ENCODE measurements at regions not wholly inside any gene's neighbourhood (a gene's known extent, or its start where the extent isn't known, plus 50 kb on each side); places are given as distances from the start of the nearest gene placed in this dataset.

DNA sequence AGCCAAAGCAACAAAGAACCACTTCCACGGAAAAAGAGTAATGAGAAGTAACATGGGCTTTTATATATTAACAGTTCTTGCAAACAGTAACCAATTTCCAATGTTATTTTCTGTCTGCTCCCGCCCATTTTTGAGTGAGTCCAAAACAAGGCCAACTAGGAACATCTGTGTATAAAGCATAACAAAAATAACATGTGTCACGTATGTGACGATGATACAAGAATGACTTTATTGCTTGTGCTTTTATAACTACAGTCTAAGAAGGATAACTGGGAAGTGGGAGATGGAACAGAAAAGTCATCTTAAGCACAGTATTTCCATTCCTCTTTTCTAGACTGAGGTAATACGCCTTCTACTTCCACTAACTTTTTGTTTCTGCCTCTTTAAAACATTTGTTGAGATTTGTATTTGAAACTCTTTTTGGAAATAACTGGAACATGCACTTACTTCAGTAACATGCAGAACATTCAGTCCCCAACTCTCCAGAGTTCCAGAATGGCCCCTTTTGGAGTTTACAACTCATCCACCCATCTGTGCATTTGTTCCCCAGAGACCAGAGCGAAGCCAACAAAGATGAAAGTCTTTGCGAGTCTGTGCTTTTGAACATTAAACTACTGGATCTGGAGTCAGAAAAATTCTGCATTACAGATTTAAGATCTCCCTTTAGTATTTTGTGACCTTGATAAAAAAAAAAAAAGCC lies 143.0 kb upstream of the ZRANB2 start:
- 55% methylated on average over 7 of the region's 7 CpGs for WGBS (ENCODE audit: low lambda C conversion rate)
- ChIA-PET CTCF (no interaction called here), POLR2A (no interaction called here)
- Histone ChIP-seq H3K79me2 (ENCODE audit: insufficient read depth) (no peaks in the 10 kb centered on the region), H3K4me3 (ENCODE audit: low read depth in 2 of 2, low read length in 1 of 2) (no peak overlapping the region), H3K9ac (no peak overlapping the region), H3K27me3 (ENCODE audit: insufficient read depth) (no peaks in the 10 kb centered on the region), H3K4me1 (ENCODE audit: control insufficient read depth in 1 of 2, insufficient read depth in 2 of 2, low read depth in 1 of 2, low read length in 1 of 2) (no peaks in the 10 kb centered on the region), H3K9me2 (no peaks in the 10 kb centered on the region), H3K4me2 (no peak overlapping the region), H3K9me3 (no peaks in the 10 kb centered on the region), H2AFZ (ENCODE audit: low read depth) (no peak overlapping the region), H3F3A (replicated peaks; ENCODE audit: insufficient read depth) (no peaks in the 10 kb centered on the region), H4K20me1 (ENCODE audit: insufficient read depth) (no peaks in the 10 kb centered on the region), H3K36me3 (replicated peaks in 1 of 2; ENCODE audit: control insufficient read depth in 1 of 2, insufficient read depth in 2 of 2, low read length in 1 of 2) (no peaks in the 10 kb centered on the region), H3K27ac (ENCODE audit: low read depth in 2 of 2, low read length in 1 of 2) (no peak overlapping the region)
- DNase-seq: no peak
- TF ChIP-seq RFX5 (IDR thresholded peaks at IDR 0.05; ENCODE audit: low read length) (no peak), GABPA (IDR thresholded peaks at IDR 0.05; ENCODE audit: low read depth) (no peak), JUND (IDR thresholded peaks at IDR 0.05) (no peak), POLR2AphosphoS5 (IDR thresholded peaks at IDR 0.05; ENCODE audit: low read depth, low read length) (no peak), MEF2A (IDR thresholded peaks at IDR 0.05; ENCODE audit: borderline replicate concordance, low read depth) (no peak), SMC3 (IDR thresholded peaks at IDR 0.05; ENCODE audit: low read depth, low read length) (no peak), RXRA (IDR thresholded peaks at IDR 0.05; ENCODE audit: borderline replicate concordance, low read depth) (no peak)
- TF ChIP-seq, protein P1, sequence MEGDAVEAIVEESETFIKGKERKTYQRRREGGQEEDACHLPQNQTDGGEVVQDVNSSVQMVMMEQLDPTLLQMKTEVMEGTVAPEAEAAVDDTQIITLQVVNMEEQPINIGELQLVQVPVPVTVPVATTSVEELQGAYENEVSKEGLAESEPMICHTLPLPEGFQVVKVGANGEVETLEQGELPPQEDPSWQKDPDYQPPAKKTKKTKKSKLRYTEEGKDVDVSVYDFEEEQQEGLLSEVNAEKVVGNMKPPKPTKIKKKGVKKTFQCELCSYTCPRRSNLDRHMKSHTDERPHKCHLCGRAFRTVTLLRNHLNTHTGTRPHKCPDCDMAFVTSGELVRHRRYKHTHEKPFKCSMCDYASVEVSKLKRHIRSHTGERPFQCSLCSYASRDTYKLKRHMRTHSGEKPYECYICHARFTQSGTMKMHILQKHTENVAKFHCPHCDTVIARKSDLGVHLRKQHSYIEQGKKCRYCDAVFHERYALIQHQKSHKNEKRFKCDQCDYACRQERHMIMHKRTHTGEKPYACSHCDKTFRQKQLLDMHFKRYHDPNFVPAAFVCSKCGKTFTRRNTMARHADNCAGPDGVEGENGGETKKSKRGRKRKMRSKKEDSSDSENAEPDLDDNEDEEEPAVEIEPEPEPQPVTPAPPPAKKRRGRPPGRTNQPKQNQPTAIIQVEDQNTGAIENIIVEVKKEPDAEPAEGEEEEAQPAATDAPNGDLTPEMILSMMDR (IDR thresholded peaks at IDR 0.05): no peak

DNA sequence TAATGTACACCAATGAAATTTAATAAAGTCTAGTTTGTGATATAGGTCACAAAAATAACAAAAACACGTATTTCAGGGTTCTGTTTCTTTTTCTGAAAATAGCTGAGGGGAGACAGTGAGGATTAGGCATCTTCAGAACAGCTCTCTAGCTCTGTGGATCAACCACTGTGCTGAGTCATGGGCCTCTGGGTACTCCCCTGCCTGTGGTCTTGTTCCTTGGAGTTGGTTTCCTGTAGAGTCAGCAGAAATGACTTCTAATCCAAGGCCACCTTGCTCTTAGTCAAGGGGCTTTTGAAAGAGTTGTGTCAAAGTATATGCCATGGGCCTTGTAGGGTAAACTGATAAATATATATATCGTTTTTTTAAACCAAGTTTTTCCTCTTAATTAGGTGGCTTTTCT lies 141.8 kb upstream of the ZRANB2 start:
- no peak overlapping the region for H2AFZ ChIP-seq (ENCODE audit: low read depth)
- no peak overlapping the region for H3K27ac ChIP-seq (ENCODE audit: low read depth in 2 of 2, low read length in 1 of 2)
- no peak for DNase-seq
- H3K9ac ChIP-seq: no peak overlapping the region
- ChIA-PET CTCF (no interaction called here), POLR2A (no interaction called here)
- H3K27me3 ChIP-seq (ENCODE audit: insufficient read depth): no peaks in the 10 kb centered on the region
- no peaks in the 10 kb centered on the region for H3K4me1 ChIP-seq (ENCODE audit: control insufficient read depth in 1 of 2, insufficient read depth in 2 of 2, low read depth in 1 of 2, low read length in 1 of 2)
- H3K9me2 ChIP-seq: no peaks in the 10 kb centered on the region
- WGBS (ENCODE audit: low lambda C conversion rate): 13% methylated on average over 2 of the region's 2 CpGs
- no peaks in the 10 kb centered on the region for H4K20me1 ChIP-seq (ENCODE audit: insufficient read depth)
- no peaks in the 10 kb centered on the region for H3K36me3 ChIP-seq (replicated peaks in 1 of 2; ENCODE audit: control insufficient read depth in 1 of 2, insufficient read depth in 2 of 2, low read length in 1 of 2)
- no peak overlapping the region for H3K4me2 ChIP-seq
- H3K4me3 ChIP-seq (ENCODE audit: low read depth in 2 of 2, low read length in 1 of 2): no peak overlapping the region
- no peaks in the 10 kb centered on the region for H3K9me3 ChIP-seq
- H3K79me2 ChIP-seq (ENCODE audit: insufficient read depth): no peaks in the 10 kb centered on the region
- TF ChIP-seq RFX5 (IDR thresholded peaks at IDR 0.05; ENCODE audit: low read length) (no peak), FOSL2 (IDR thresholded peaks at IDR 0.05; ENCODE audit: borderline replicate concordance, low read depth) (no peak), NFIC (IDR thresholded peaks at IDR 0.05; ENCODE audit: borderline replicate concordance) (no peak), RXRA (IDR thresholded peaks at IDR 0.05; ENCODE audit: borderline replicate concordance, low read depth) (no peak), TAF1 (IDR thresholded peaks at IDR 0.05; ENCODE audit: borderline replicate concordance, low read depth, low read length) (no peak), EP300 (IDR thresholded peaks at IDR 0.05; ENCODE audit: borderline replicate concordance in 1 of 2, low read depth in 1 of 2, low read length in 1 of 2) (no peak), MEF2A (IDR thresholded peaks at IDR 0.05; ENCODE audit: borderline replicate concordance, low read depth) (no peak), SMC3 (IDR thresholded peaks at IDR 0.05; ENCODE audit: low read depth, low read length) (no peak), FOXJ3 (CRISPR knock-in tag; IDR thresholded peaks at IDR 0.05) (no peak), GABPA (IDR thresholded peaks at IDR 0.05; ENCODE audit: low read depth) (no peak), FOXM1 (IDR thresholded peaks at IDR 0.05; ENCODE audit: low read depth) (no peak), MXI1 (IDR thresholded peaks at IDR 0.05; ENCODE audit: low read depth, low read length) (no peak), TCF12 (IDR thresholded peaks at IDR 0.05) (no peak)
- TF ChIP-seq, protein P2, sequence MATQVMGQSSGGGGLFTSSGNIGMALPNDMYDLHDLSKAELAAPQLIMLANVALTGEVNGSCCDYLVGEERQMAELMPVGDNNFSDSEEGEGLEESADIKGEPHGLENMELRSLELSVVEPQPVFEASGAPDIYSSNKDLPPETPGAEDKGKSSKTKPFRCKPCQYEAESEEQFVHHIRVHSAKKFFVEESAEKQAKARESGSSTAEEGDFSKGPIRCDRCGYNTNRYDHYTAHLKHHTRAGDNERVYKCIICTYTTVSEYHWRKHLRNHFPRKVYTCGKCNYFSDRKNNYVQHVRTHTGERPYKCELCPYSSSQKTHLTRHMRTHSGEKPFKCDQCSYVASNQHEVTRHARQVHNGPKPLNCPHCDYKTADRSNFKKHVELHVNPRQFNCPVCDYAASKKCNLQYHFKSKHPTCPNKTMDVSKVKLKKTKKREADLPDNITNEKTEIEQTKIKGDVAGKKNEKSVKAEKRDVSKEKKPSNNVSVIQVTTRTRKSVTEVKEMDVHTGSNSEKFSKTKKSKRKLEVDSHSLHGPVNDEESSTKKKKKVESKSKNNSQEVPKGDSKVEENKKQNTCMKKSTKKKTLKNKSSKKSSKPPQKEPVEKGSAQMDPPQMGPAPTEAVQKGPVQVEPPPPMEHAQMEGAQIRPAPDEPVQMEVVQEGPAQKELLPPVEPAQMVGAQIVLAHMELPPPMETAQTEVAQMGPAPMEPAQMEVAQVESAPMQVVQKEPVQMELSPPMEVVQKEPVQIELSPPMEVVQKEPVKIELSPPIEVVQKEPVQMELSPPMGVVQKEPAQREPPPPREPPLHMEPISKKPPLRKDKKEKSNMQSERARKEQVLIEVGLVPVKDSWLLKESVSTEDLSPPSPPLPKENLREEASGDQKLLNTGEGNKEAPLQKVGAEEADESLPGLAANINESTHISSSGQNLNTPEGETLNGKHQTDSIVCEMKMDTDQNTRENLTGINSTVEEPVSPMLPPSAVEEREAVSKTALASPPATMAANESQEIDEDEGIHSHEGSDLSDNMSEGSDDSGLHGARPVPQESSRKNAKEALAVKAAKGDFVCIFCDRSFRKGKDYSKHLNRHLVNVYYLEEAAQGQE (IDR thresholded peaks at IDR 0.05; ENCODE audit: low read depth, low read length): no peak
- TF ChIP-seq, protein P3, sequence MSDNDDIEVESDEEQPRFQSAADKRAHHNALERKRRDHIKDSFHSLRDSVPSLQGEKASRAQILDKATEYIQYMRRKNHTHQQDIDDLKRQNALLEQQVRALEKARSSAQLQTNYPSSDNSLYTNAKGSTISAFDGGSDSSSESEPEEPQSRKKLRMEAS (IDR thresholded peaks at IDR 0.05; ENCODE audit: low read depth): no peak
- TF ChIP-seq, protein P4, sequence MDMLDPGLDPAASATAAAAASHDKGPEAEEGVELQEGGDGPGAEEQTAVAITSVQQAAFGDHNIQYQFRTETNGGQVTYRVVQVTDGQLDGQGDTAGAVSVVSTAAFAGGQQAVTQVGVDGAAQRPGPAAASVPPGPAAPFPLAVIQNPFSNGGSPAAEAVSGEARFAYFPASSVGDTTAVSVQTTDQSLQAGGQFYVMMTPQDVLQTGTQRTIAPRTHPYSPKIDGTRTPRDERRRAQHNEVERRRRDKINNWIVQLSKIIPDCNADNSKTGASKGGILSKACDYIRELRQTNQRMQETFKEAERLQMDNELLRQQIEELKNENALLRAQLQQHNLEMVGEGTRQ (IDR thresholded peaks at IDR 0.05; ENCODE audit: borderline replicate concordance, low read depth, low read length): no peak
- H3F3A ChIP-seq (replicated peaks; ENCODE audit: insufficient read depth): no peaks in the 10 kb centered on the region
